ENCODE measurements at regions not wholly inside any gene's neighbourhood (a gene's known extent, or its start where the extent isn't known, plus 50 kb on each side); places are given as distances from the start of the nearest gene placed in this dataset.
"Not testable (repeated sequence)": the region's sequence is repeated elsewhere in the genome, so short reads cannot be mapped to it uniquely, and the experiment has no call there.

GRCh38 chr9:97794666-97795065 lies 58.4 kb upstream of the FOXE1 start:
- intact Hi-C loops (cut with DNase I) = no loop called here
- TF ChIP-seq CTCF (IDR thresholded peaks at IDR 0.05) = no peak
- no peak overlapping the region for H3K4me3 ChIP-seq

GRCh38 chr9:97796176-97796575 lies 56.9 kb upstream of the FOXE1 start:
- DNase-seq; H3K9me3 ChIP-seq; H3K36me3 ChIP-seq; H3K27me3 ChIP-seq; intact Hi-C loops (cut with DNase I); H3K4me1 ChIP-seq; ATAC-seq; H3K27ac ChIP-seq; H3K4me3 ChIP-seq: not testable (repeated sequence)

More at GRCh38 chr9:97794666-97795065, 58.4 kb upstream of the FOXE1 start:
- Histone ChIP-seq H3K36me3 (no peaks in the 10 kb centered on the region), H3K9me3 (no peaks in the 10 kb centered on the region), H3K27me3 (no peaks in the 10 kb centered on the region), H3K27ac (no peak overlapping the region), H3K4me1 (no peaks in the 10 kb centered on the region)
- no peak for DNase-seq
- peak; percentile 55 for ATAC-seq

- intact Hi-C loops (cut with DNase I) = no loop called here
- no peaks in the 10 kb centered on the region for H3K36me3 ChIP-seq
- H3K27me3 ChIP-seq = peaks cover 9% of the 10 kb centered on the region
- H3K4me1 ChIP-seq = no peaks in the 10 kb centered on the region
- H3K27ac ChIP-seq = no peak overlapping the region
- H3K4me3 ChIP-seq = no peak overlapping the region
- DNase-seq (no peak), ATAC-seq (no peak)
- TF ChIP-seq CTCF (IDR thresholded peaks at IDR 0.05) = no peak
- H3K9me3 ChIP-seq = no peaks in the 10 kb centered on the region
These were observed 51.8 kb upstream of the FOXE1 start for GRCh38 chr9:97801180-97801579.

- H3K4me3 ChIP-seq = no peak overlapping the region
- ATAC-seq (no peak), DNase-seq (no peak)
- no peak overlapping the region for H3K27ac ChIP-seq
- no peaks in the 10 kb centered on the region for H3K36me3 ChIP-seq
- H3K4me1 ChIP-seq = no peaks in the 10 kb centered on the region
- intact Hi-C loops (cut with DNase I) = no loop called here
- H3K27me3 ChIP-seq = peaks cover 9% of the 10 kb centered on the region
- no peaks in the 10 kb centered on the region for H3K9me3 ChIP-seq
- no peak for TF ChIP-seq CTCF (IDR thresholded peaks at IDR 0.05)
These were observed 50.8 kb upstream of the FOXE1 start for GRCh38 chr9:97802276-97802675.

- H3K27me3 ChIP-seq = peaks cover 9% of the 10 kb centered on the region
- no peaks in the 10 kb centered on the region for H3K36me3 ChIP-seq
- no peaks in the 10 kb centered on the region for H3K9me3 ChIP-seq
- peak overlapping the region; percentile 42 for H3K27ac ChIP-seq
- ATAC-seq (peak; percentile 96), DNase-seq (peak; percentile 96)
- intact Hi-C loops (cut with DNase I) = no loop called here
- no peak for TF ChIP-seq CTCF (IDR thresholded peaks at IDR 0.05)
- peak overlapping the region; percentile 44 for H3K4me3 ChIP-seq
- no peaks in the 10 kb centered on the region for H3K4me1 ChIP-seq
These were observed 49.6 kb upstream of the FOXE1 start for GRCh38 chr9:97803167-97804058.
